ENCODE measurements at regions not wholly inside any gene's neighbourhood (a gene's known extent, or its start where the extent isn't known, plus 50 kb on each side); places are given as distances from the start of the nearest gene placed in this dataset.

DNA sequence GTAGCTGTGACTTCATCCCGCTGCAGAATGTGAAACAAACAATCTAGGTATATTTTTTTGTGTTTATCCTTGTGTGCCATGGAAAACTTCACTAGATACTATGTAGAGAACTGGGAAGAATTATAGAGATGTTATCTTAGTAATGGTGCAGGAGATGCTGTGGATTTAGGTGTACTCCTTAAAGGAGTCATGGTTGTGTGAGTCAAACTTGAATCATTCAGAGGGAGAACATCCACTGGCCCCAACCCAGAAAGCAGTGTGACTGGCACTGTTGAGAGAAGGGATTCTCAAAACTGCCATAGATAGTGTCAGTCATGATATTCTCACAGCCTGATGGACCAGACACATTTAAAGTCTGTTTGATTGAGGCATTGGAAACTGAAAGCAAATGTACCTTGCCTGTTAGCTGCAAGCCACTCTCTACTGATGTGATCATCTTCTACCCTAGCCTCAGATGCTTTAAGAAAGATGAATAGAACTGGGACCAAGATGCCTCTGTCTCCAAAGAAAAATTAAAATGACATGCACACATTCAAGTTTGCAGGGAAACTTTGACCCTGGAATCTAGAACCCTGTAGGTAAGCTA lies 754.6 kb downstream of the MRPL39 start:
- Histone ChIP-seq H3K27ac (ENCODE audit: insufficient read depth, low read depth, low read length) (no peak overlapping the region), H3K9me1 (replicated peaks; ENCODE audit: control insufficient read depth, extremely low read depth, insufficient read depth, low read length) (no peaks in the 10 kb centered on the region), H3K9me3 (replicated peaks; ENCODE audit: control insufficient read depth, insufficient read depth, low read length) (peaks cover 2% of the 10 kb centered on the region), H3K4me1 (ENCODE audit: control insufficient read depth, extremely low read depth, insufficient read depth, low read length) (no peaks in the 10 kb centered on the region), H3K9ac (replicated peaks; ENCODE audit: extremely low read depth, insufficient read depth, low read length) (no peak overlapping the region), H3K27me3 (ENCODE audit: control insufficient read depth in 2 of 2, insufficient read depth in 2 of 2, low read length in 2 of 2) (no peaks in the 10 kb centered on the region), H3K36me3 (ENCODE audit: control insufficient read depth in 2 of 2, extremely low read depth in 1 of 2, insufficient read depth in 2 of 2, low read length in 2 of 2) (no peaks in the 10 kb centered on the region), H3K4me2 (ENCODE audit: insufficient read depth, low read length) (no peak overlapping the region), H2AFZ (ENCODE audit: low read depth, low read length) (no peak overlapping the region), H3K79me2 (ENCODE audit: control insufficient read depth, insufficient read depth, low read length) (no peaks in the 10 kb centered on the region), H3K4me3 (replicated peaks in 1 of 3; ENCODE audit: insufficient read depth in 1 of 3, low read depth in 1 of 3, low read length in 3 of 3) (no peak overlapping the region), H4K20me1 (replicated peaks; ENCODE audit: control insufficient read depth, extremely low read depth, insufficient read depth, low read length) (no peaks in the 10 kb centered on the region)
- DNase-seq (ENCODE audit: low read depth, low spot score) (no peak), FAIRE-seq (no peak)
- POLR2A ChIA-PET: no interaction called here
- intact Hi-C loops (cut with micrococcal nuclease) (no loop called here), dilution Hi-C loops (cut with MboI; ENCODE audit: extremely low pct_ligation_motif_present, low sequenced_read_pairs) (no loop called here)
- no peak for TF ChIP-seq JUN (IDR thresholded peaks at IDR 0.05; ENCODE audit: borderline replicate concordance, insufficient read depth, insufficient read length, low read depth)
- TF ChIP-seq, protein P1, sequence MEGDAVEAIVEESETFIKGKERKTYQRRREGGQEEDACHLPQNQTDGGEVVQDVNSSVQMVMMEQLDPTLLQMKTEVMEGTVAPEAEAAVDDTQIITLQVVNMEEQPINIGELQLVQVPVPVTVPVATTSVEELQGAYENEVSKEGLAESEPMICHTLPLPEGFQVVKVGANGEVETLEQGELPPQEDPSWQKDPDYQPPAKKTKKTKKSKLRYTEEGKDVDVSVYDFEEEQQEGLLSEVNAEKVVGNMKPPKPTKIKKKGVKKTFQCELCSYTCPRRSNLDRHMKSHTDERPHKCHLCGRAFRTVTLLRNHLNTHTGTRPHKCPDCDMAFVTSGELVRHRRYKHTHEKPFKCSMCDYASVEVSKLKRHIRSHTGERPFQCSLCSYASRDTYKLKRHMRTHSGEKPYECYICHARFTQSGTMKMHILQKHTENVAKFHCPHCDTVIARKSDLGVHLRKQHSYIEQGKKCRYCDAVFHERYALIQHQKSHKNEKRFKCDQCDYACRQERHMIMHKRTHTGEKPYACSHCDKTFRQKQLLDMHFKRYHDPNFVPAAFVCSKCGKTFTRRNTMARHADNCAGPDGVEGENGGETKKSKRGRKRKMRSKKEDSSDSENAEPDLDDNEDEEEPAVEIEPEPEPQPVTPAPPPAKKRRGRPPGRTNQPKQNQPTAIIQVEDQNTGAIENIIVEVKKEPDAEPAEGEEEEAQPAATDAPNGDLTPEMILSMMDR (IDR thresholded peaks at IDR 0.05; ENCODE audit: extremely low read depth in 1 of 2, insufficient read depth in 1 of 2, low read depth in 1 of 2, low read length in 2 of 2): no peak
- TF ChIP-seq MYC (IDR thresholded peaks at IDR 0.05; ENCODE audit: low read depth, low read length): no peak
- no peak for TF ChIP-seq GATA2 (IDR thresholded peaks at IDR 0.05; ENCODE audit: insufficient read depth, insufficient read length, low read depth, low read length)
- TF ChIP-seq EZH2 (IDR thresholded peaks at IDR 0.05; ENCODE audit: borderline replicate concordance, low read depth, low read length, severe bottlenecking): no peak
- no peak for TF ChIP-seq FOS (IDR thresholded peaks at IDR 0.05; ENCODE audit: borderline replicate concordance, insufficient read depth, low read length)
- no peak for TF ChIP-seq POLR2AphosphoS5 (IDR thresholded peaks at IDR 0.05; ENCODE audit: insufficient read depth, low read depth, low read length)
- no peak for TF ChIP-seq POLR2A (IDR thresholded peaks at IDR 0.05; ENCODE audit: low read depth, low read length)
- TF ChIP-seq, protein P2, sequence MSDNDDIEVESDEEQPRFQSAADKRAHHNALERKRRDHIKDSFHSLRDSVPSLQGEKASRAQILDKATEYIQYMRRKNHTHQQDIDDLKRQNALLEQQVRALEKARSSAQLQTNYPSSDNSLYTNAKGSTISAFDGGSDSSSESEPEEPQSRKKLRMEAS (IDR thresholded peaks at IDR 0.05; ENCODE audit: insufficient read depth, insufficient read length): no peak
- CTCF ChIA-PET: no interaction called here
- BruUV-seq (replicated peaks): no TSS peak

Data from endothelial cell of umbilical vein (primary cell).